Gastrocnemius medialis (tissue), 4 donors: ENCODE measurements at regions not wholly inside any gene's neighbourhood (a gene's known extent, or its start where the extent isn't known, plus 50 kb on each side); places are given as distances from the start of the nearest gene placed in this dataset.

Source experiments
- ATAC-seq, 2 donors: fragments of 150-250 bp; one replicate each; pipeline ENCODE4 v1.9.1; 2016
- DNase-seq, 2 donors: peaks; one replicate each; pipeline ENCODE4 v3.0.0-alpha.2; 2019
- H3K27ac ChIP-seq, 4 donors: fragments of 200-600 bp; sonication (generic); 1 replicate in 1 of 4; 2 replicates in 3 of 4; pipeline ENCODE4 v1.5.1; 2016 to 2018; ENCODE audit warnings: mild to moderate bottlenecking in 2 of 4, moderate library complexity in 1 of 4
- H3K27me3 ChIP-seq, 3 donors: fragments of 200-600 bp; sonication (generic) in 2 of 3; 1 replicate in 1 of 3; 2 replicates in 2 of 3; pipeline versions ENCODE4 v1.5.1 to v1.6.0; 2016 to 2019; ENCODE audit warnings: mild to moderate bottlenecking in 1 of 3, moderate library complexity in 1 of 3
- H3K36me3 ChIP-seq, 2 donors: fragments of 200-600 bp; sonication (generic) in 1 of 2; one replicate each; pipeline ENCODE4 v1.5.1; 2017 to 2018
- H3K4me1 ChIP-seq, 2 donors: fragments of 200-600 bp; sonication (generic) in 1 of 2; one replicate each; pipeline ENCODE4 v1.5.1; 2016 to 2017; ENCODE audit warnings: mild to moderate bottlenecking in 2 of 2
- H3K4me3 ChIP-seq, 4 donors: fragments of 200-600 bp; sonication (generic) in 3 of 4; 1 replicate in 1 of 4; 2 replicates in 3 of 4; pipeline ENCODE4 v1.5.1; 2016 to 2019; ENCODE audit warnings: mild to moderate bottlenecking in 2 of 4
- H3K9me3 ChIP-seq, 3 donors: fragments of 200-600 bp; sonication (generic) in 2 of 3; 1 replicate in 1 of 3; 2 replicates in 2 of 3; pipeline ENCODE4 v1.5.1; 2016 to 2019
- CTCF ChIP-seq, 5 experiments: fragments of 450-650 bp in 3 of 5; fragments of 200-600 bp in 2 of 5; sonication (generic) in 2 of 5; IDR thresholded peaks in 4 of 5; conservative IDR thresholded peaks in 1 of 5; 1 replicate in 4 of 5; 2 replicates in 1 of 5; pipeline ENCODE4 v1.5.1; 2016 to 2019; ENCODE audit warnings: antibody characterized with exemption in 5 of 5, mild to moderate bottlenecking in 3 of 5, moderate library complexity in 3 of 5
- POLR2A ChIP-seq, 2 donors: fragments of 450-650 bp; IDR thresholded peaks; one replicate each; pipeline ENCODE4 v1.6.1; 2017; ENCODE audit warnings: antibody characterized with exemption in 2 of 2, mild to moderate bottlenecking in 2 of 2, moderate library complexity in 2 of 2
- in situ Hi-C, 4 donors: fragments of 200-750 bp; cut with MboI; loops; one replicate each; pipeline versions ENCODE4 v1.15.0 to v1.8.0; 2017; ENCODE audit warnings: low sequenced_read_pairs in 4 of 4
- intact Hi-C: fragments of 100-400 bp; cut with DNase I; formaldehyde crosslinking; loops from one replicate; pipeline ENCODE4 v1.15.1; 2023; ENCODE audit warnings: low total_unique reads

- no peak overlapping the region for H3K4me3 ChIP-seq
- DNase-seq (no peak), ATAC-seq (no peak)
- in situ Hi-C loops: no loop called here
- H3K27me3 ChIP-seq: no peaks in the 10 kb centered on the region
- TF ChIP-seq POLR2A (IDR thresholded peaks at IDR 0.05) (no peak), CTCF (IDR thresholded peaks at IDR 0.05 in 4 of 5, conservative IDR thresholded peaks at IDR 0.05 in 1 of 5) (no peak)
- no peak overlapping the region for H3K27ac ChIP-seq
- H3K9me3 ChIP-seq: no peaks in the 10 kb centered on the region
- intact Hi-C loops: no loop called here
- no peaks in the 10 kb centered on the region for H3K36me3 ChIP-seq
- H3K4me1 ChIP-seq: no peaks in the 10 kb centered on the region
Observed at GRCh38 chr14:26738571-26738970, 140.7 kb upstream of the NOVA1 start.

- Histone ChIP-seq H3K9me3 (no peaks in the 10 kb centered on the region), H3K4me3 (no peak overlapping the region), H3K4me1 (no peaks in the 10 kb centered on the region), H3K27me3 (no peaks in the 10 kb centered on the region), H3K36me3 (no peaks in the 10 kb centered on the region), H3K27ac (no peak overlapping the region)
- ATAC-seq (no peak), DNase-seq (no peak)
- intact Hi-C loops (no loop called here), in situ Hi-C loops (no loop called here)
- TF ChIP-seq CTCF (IDR thresholded peaks at IDR 0.05 in 4 of 5, conservative IDR thresholded peaks at IDR 0.05 in 1 of 5): no peak
- no peak for TF ChIP-seq POLR2A (IDR thresholded peaks at IDR 0.05)
Observed at GRCh38 chr14:26741711-26742212, 143.9 kb upstream of the NOVA1 start.

GRCh38 chr14:26743284-26743683 lies 145.5 kb upstream of the NOVA1 start:
- H3K9me3 ChIP-seq: no peaks in the 10 kb centered on the region
- TF ChIP-seq CTCF (IDR thresholded peaks at IDR 0.05 in 4 of 5, conservative IDR thresholded peaks at IDR 0.05 in 1 of 5) (no peak), POLR2A (IDR thresholded peaks at IDR 0.05) (no peak)
- no peak for DNase-seq
- in situ Hi-C loops (no loop called here), intact Hi-C loops (no loop called here)
- H3K4me3 ChIP-seq: no peak overlapping the region
- no peaks in the 10 kb centered on the region for H3K27me3 ChIP-seq
- H3K27ac ChIP-seq: no peak overlapping the region
- H3K36me3 ChIP-seq: no peaks in the 10 kb centered on the region
- no peaks in the 10 kb centered on the region for H3K4me1 ChIP-seq
- ATAC-seq: no peak

- DNase-seq (no peak), ATAC-seq (no peak)
- in situ Hi-C loops (no loop called here), intact Hi-C loops (no loop called here)
- TF ChIP-seq CTCF (IDR thresholded peaks at IDR 0.05 in 4 of 5, conservative IDR thresholded peaks at IDR 0.05 in 1 of 5) (no peak), POLR2A (IDR thresholded peaks at IDR 0.05) (no peak)
- no peaks in the 10 kb centered on the region for H3K9me3 ChIP-seq
- no peak overlapping the region for H3K4me3 ChIP-seq
- H3K27me3 ChIP-seq: no peaks in the 10 kb centered on the region
- H3K27ac ChIP-seq: no peak overlapping the region
- H3K36me3 ChIP-seq: no peaks in the 10 kb centered on the region
- no peaks in the 10 kb centered on the region for H3K4me1 ChIP-seq
Observed at GRCh38 chr14:26744903-26745302, 147.1 kb upstream of the NOVA1 start.

GRCh38 chr14:26761532-26761931 lies 163.7 kb upstream of the NOVA1 start:
- intact Hi-C loops (no loop called here), in situ Hi-C loops (no loop called here)
- no peak for DNase-seq
- no peak overlapping the region for H3K27ac ChIP-seq
- ATAC-seq: no peak
- H3K36me3 ChIP-seq: no peaks in the 10 kb centered on the region
- TF ChIP-seq POLR2A (IDR thresholded peaks at IDR 0.05) (no peak), CTCF (IDR thresholded peaks at IDR 0.05 in 4 of 5, conservative IDR thresholded peaks at IDR 0.05 in 1 of 5) (no peak)
- no peaks in the 10 kb centered on the region for H3K4me1 ChIP-seq
- H3K4me3 ChIP-seq: no peak overlapping the region
- no peaks in the 10 kb centered on the region for H3K9me3 ChIP-seq
- no peaks in the 10 kb centered on the region for H3K27me3 ChIP-seq
